Transverse colon (tissue), 4 donors: ENCODE measurements at regions not wholly inside any gene's neighbourhood (a gene's known extent, or its start where the extent isn't known, plus 50 kb on each side); places are given as distances from the start of the nearest gene placed in this dataset.

Experiments
- POLR2A ChIP-seq: fragments of 450-650 bp; IDR thresholded peaks from one replicate; pipeline ENCODE4 v1.6.1; 2016; ENCODE audit warnings: antibody characterized with exemption, mild to moderate bottlenecking, moderate library complexity
- POLR2AphosphoS5 ChIP-seq, 3 donors: sonication (generic); formaldehyde crosslinking; IDR thresholded peaks; one replicate each; pipeline ENCODE4 v1.6.1; 2016; ENCODE audit warnings: antibody characterized with exemption in 3 of 3
- TF ChIP-seq, protein P1 (sequence below), 5 experiments: fragments of 200-600 bp in 3 of 5; fragments of 450-650 bp in 2 of 5; sonication (generic) in 3 of 5; IDR thresholded peaks; 1 replicate in 2 of 5; 2 replicates in 3 of 5; pipeline ENCODE4 v1.5.1; 2016 to 2017; ENCODE audit warnings: antibody characterized with exemption in 5 of 5, inconsistent platforms in 3 of 5, mild to moderate bottlenecking in 2 of 5, moderate library complexity in 1 of 5

DNA sequence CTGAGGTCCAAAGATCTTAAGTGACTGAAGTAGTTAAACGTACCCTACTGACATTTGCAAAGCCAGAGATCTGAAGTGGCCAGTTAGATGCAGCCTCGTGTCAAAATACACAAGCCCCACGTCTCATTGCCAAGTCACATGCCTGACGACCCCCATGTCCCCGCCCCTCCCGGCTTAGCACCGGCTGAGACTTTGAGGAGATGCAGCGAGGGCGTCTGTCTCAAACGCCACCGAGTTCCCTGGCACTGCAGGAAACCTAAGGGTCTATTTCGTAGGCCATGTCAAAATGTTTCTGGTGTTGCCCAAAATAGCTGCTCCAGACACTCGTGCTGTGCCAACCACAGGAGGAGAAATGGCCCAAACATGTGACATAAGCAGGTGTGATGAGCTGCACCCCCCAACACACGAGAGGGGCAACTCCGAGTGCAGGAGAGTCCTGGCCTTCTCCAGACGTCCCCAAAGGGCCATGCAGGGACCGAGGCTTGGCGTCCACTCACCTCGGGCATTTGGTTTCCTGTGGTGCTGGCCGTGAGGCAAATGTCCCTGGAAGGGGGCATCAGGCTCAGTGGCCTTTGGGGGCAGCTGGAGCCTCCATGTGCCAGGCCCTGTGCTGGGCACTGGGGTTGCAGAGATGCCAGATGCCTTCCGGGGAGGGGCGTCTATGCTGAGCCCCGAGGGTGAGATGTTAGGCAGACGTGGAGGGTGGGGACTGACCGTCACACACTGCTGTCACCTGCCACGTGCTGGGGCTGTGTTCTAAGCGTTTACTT lies 67.0 kb downstream of the MATN1 start:
- TF ChIP-seq POLR2A: no peak
- TF ChIP-seq, protein P1, sequence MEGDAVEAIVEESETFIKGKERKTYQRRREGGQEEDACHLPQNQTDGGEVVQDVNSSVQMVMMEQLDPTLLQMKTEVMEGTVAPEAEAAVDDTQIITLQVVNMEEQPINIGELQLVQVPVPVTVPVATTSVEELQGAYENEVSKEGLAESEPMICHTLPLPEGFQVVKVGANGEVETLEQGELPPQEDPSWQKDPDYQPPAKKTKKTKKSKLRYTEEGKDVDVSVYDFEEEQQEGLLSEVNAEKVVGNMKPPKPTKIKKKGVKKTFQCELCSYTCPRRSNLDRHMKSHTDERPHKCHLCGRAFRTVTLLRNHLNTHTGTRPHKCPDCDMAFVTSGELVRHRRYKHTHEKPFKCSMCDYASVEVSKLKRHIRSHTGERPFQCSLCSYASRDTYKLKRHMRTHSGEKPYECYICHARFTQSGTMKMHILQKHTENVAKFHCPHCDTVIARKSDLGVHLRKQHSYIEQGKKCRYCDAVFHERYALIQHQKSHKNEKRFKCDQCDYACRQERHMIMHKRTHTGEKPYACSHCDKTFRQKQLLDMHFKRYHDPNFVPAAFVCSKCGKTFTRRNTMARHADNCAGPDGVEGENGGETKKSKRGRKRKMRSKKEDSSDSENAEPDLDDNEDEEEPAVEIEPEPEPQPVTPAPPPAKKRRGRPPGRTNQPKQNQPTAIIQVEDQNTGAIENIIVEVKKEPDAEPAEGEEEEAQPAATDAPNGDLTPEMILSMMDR (IDR thresholded peaks at IDR 0.05): no peak
- no peak for TF ChIP-seq POLR2AphosphoS5 (IDR thresholded peaks at IDR 0.05)
